ENCODE measurements at regions not wholly inside any gene's neighbourhood (a gene's known extent, or its start where the extent isn't known, plus 50 kb on each side); places are given as distances from the start of the nearest gene placed in this dataset.

GRCh38 chr2:12928775-12929401 is 212.2 kb downstream of the TRIB2 start:
- TF ChIP-seq POLR2A (IDR thresholded peaks at IDR 0.05; ENCODE audit: low read depth, low read length) (no peak), CBX5 (IDR thresholded peaks at IDR 0.05; ENCODE audit: low read depth) (no peak), TBL1XR1 (IDR thresholded peaks at IDR 0.05; ENCODE audit: low read depth, low read length) (no peak), YBX1 (IDR thresholded peaks at IDR 0.05) (no peak), CTCF (IDR thresholded peaks at IDR 0.05 in 2 of 3, conservative IDR thresholded peaks at IDR 0.05 in 1 of 3; ENCODE audit: control insufficient read depth in 2 of 3, extremely low read depth in 1 of 3, insufficient read depth in 1 of 3, low read depth in 3 of 3, low read length in 3 of 3) (no peak), BMI1 (IDR thresholded peaks at IDR 0.05; ENCODE audit: borderline replicate concordance) (no peak), MAX (IDR thresholded peaks at IDR 0.05; ENCODE audit: low read depth, low read length) (no peak), EZH2 (IDR thresholded peaks at IDR 0.05; ENCODE audit: borderline replicate concordance, control insufficient read depth, low read depth, low read length) (no peak), SRF (IDR thresholded peaks at IDR 0.05; ENCODE audit: low read depth in 2 of 2, low read length in 2 of 2) (no peak), ZBTB4 (CRISPR knock-in tag; IDR thresholded peaks at IDR 0.05) (no peak), JUNB (IDR thresholded peaks at IDR 0.05) (no peak), BCL3 (IDR thresholded peaks at IDR 0.05; ENCODE audit: borderline replicate concordance, insufficient read depth, low read depth, low read length, poor library complexity, severe bottlenecking) (no peak), DPF2 (IDR thresholded peaks at IDR 0.05) (no peak)
